ENCODE measurements at regions not wholly inside any gene's neighbourhood (a gene's known extent, or its start where the extent isn't known, plus 50 kb on each side); places are given as distances from the start of the nearest gene placed in this dataset.
"Not testable (repeated sequence)": the region's sequence is repeated elsewhere in the genome, so short reads cannot be mapped to it uniquely, and the experiment has no call there.

GRCh38 chr2:14423145-14423906, 209.2 kb upstream of the LRATD1 start:
- intact Hi-C loops (cut with DNase I) = no loop called here
- DNase-seq = no peak

GRCh38 chr2:14424478-14425390, 207.8 kb upstream of the LRATD1 start:
- intact Hi-C loops (cut with DNase I) = no loop called here
- DNase-seq = no peak

GRCh38 chr2:14425869-14426268, 206.6 kb upstream of the LRATD1 start:
- intact Hi-C loops (cut with DNase I) = no loop called here
- DNase-seq = no peak

GRCh38 chr2:14428056-14428455, 204.5 kb upstream of the LRATD1 start:
- DNase-seq = peak in 2 of 10 donors; percentile 13 to 41
- intact Hi-C loops (cut with DNase I) = no loop called here

GRCh38 chr2:14433946-14434495, 198.5 kb upstream of the LRATD1 start:
- DNase-seq = no peak
- intact Hi-C loops (cut with DNase I) = no loop called here

GRCh38 chr2:14445670-14446069, 186.8 kb upstream of the LRATD1 start:
- DNase-seq = no peak
- intact Hi-C loops (cut with DNase I) = no loop called here

- no peak for DNase-seq
Observed at GRCh38 chr2:14448340-14448739, 184.2 kb upstream of the LRATD1 start.

GRCh38 chr2:14451312-14451711, 181.2 kb upstream of the LRATD1 start:
- DNase-seq = no peak
- intact Hi-C loops (cut with DNase I) = no loop called here

More at GRCh38 chr2:14448340-14448739, 184.2 kb upstream of the LRATD1 start:
- intact Hi-C loops (cut with DNase I) = no loop called here

GRCh38 chr2:14454202-14454601, 178.3 kb upstream of the LRATD1 start:
- DNase-seq = no peak
- intact Hi-C loops (cut with DNase I) = no loop called here

- no peak for DNase-seq
- intact Hi-C loops (cut with DNase I) = no loop called here
Observed at GRCh38 chr2:14459786-14460325, 172.7 kb upstream of the LRATD1 start.

GRCh38 chr2:14475994-14476393, 156.5 kb upstream of the LRATD1 start:
- no peak for DNase-seq
- intact Hi-C loops (cut with DNase I) = no loop called here

GRCh38 chr2:14479486-14479885, 153.0 kb upstream of the LRATD1 start:
- intact Hi-C loops (cut with DNase I) = no loop called here

GRCh38 chr2:14480120-14480519, 152.4 kb upstream of the LRATD1 start:
- DNase-seq = no peak
- intact Hi-C loops (cut with DNase I) = no loop called here

More at GRCh38 chr2:14479486-14479885, 153.0 kb upstream of the LRATD1 start:
- DNase-seq = no peak

GRCh38 chr2:14480906-14481305, 151.6 kb upstream of the LRATD1 start:
- intact Hi-C loops (cut with DNase I) = no loop called here
- no peak for DNase-seq

GRCh38 chr2:14492920-14493503, 139.5 kb upstream of the LRATD1 start:
- intact Hi-C loops (cut with DNase I) = no loop called here
- no peak for DNase-seq

GRCh38 chr2:14494759-14495158, 137.8 kb upstream of the LRATD1 start:
- intact Hi-C loops (cut with DNase I) = no loop called here
- DNase-seq = no peak

GRCh38 chr2:14501061-14501460, 131.5 kb upstream of the LRATD1 start:
- DNase-seq = no peak
- intact Hi-C loops (cut with DNase I) = no loop called here

- DNase-seq; intact Hi-C loops (cut with DNase I): not testable (repeated sequence)
Observed at GRCh38 chr2:14506955-14507354, 125.6 kb upstream of the LRATD1 start.

- DNase-seq = no peak
- intact Hi-C loops (cut with DNase I) = no loop called here
Observed at GRCh38 chr2:14511541-14511940, 121.0 kb upstream of the LRATD1 start.

GRCh38 chr2:14513903-14514302, 118.6 kb upstream of the LRATD1 start:
- intact Hi-C loops (cut with DNase I) = no loop called here
- DNase-seq = no peak

- DNase-seq = no peak
- intact Hi-C loops (cut with DNase I) = no loop called here
Observed at GRCh38 chr2:14516844-14517243, 115.7 kb upstream of the LRATD1 start.

Measured in posterior cingulate gyrus (tissue), 11 donors.